ENCODE measurements at regions not wholly inside any gene's neighbourhood (a gene's known extent, or its start where the extent isn't known, plus 50 kb on each side); places are given as distances from the start of the nearest gene placed in this dataset.

- DNase-seq = no peak
Observed at GRCh38 chr6:14656078-14656521, 538.5 kb downstream of the CD83 start.

DNA sequence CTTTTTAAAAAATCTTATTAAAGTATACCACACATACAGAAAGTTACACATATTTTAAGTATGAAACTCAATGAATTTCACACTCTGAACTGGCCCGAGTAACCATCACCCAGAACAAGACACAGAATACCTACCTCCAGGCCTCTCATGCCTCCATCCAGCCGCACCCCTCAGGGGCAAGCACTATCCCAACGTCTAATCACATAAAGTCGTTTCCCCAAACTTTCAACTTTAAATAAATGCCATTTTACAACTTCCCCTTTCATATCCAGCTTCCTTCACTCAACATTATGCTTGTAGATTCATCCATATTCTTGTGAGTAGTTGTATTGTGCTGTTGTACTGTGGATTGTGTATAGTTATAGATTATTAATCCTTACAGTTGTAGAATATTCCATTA, 539.1 kb downstream of the CD83 start:
- DNase-seq = no peak

- DNase-seq = no peak
Observed at GRCh38 chr6:14658030-14658429, 540.5 kb downstream of the CD83 start.

- DNase-seq = peak; percentile 7
Observed at GRCh38 chr6:14658886-14659561, 541.5 kb downstream of the CD83 start.

DNA sequence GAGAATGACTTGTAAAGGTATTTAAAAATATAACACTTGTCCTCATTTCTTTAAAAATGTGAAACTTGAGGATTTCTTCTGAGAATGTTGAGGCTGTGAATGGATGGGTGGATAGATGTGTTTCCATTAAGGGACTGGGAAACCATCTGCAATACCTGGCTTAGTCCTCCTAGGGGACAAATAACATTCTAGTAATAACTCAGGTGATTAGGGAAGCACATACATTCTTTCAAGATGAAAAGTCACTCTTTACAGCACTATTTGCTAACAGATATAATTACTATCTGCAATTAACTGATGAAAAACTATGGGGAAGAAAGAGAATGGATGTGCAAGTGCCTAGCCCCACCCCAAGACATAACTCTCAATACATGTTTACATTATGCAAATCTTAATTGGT, 542.3 kb downstream of the CD83 start:
- DNase-seq = no peak

- no peak for DNase-seq
Observed at GRCh38 chr6:14660806-14661579, 543.4 kb downstream of the CD83 start.

DNA sequence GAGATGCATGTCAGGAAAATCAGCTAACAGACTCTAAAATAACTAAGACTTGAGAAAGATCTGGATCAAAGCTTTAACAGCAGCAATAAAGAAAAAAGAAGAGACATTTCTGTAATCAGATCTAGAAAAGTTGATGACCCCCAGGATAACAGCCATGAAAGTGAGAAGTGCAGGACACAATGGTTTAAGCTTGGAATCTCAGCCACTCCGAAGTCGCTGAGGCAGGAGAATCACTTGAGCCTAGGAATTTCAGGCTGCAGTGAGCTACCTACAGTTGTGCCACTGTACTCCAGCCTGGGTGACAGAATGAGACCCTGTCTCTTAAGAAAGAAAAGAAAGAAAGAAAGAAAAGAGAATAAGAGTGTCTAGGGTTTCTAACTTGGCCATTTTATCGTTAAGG, 544.1 kb downstream of the CD83 start:
- DNase-seq = no peak

DNA sequence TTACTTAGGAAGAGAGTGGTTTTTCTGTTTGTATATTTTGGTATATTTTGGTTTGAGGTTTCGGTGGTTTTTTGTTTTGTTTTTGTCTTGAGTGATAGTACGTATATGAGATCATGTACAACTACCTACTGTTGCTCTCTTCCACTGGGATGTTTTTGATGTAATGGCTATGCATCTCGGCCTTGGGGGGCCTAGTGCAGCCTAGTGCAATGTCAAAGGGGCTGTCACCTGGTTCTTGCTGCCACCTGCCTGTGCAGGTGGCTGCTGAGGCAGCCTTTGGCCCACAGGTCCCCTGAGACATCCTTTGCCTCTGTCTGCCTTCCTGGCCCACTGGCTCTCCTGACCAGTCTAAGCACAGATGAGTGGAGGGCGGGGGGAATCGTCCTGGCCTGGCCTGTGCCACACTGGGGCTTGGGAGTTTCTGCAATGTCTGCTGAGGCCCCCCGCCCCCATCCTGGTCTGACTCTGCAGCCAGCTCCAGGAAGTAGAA, 546.6 kb downstream of the CD83 start:
- peak; percentile 2 for DNase-seq

GRCh38 chr6:14664621-14665315, 547.2 kb downstream of the CD83 start:
- no peak for DNase-seq

DNA sequence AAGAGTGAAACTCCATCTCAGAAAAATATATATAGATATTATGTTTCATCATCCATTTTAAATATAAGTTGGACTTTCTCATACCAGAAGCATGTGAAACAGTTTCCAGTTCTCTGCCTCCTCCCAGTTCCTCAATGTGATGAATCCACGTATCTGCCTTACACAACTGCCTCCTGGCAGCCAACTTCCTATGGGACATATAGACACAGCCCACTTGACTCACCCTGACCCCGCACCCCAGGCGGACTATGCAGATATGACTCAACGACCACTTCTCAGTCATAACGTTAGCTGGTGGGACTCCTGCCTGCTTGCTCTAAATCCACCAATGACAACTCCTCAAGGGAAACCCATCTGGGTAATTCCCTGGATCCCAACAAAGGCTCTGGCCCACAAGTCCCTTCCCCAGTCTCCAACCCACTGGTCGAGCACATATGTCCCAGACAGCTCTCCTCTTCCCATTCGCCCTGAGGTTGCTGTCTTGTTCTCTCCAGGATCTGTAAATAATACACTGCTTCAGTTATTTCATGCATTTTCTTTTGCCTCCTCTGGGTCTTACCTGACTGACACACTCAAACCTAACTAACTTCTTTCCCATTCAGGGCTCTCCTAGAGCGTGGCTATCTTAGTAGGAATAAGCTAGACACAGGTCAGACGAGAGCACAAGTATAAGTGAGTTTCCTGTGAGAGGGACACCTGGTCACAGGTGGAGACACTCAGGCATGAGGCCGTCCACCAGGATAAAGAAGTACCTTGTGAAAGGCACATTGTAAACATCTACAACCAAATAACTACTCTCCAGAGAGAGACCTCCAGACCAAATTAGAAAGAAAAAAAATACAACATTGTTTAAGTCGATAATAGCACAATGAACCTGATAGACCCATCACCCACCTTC, 548.5 kb downstream of the CD83 start:
- no peak for DNase-seq

- DNase-seq = no peak
Observed at GRCh38 chr6:14670806-14671205, 553.2 kb downstream of the CD83 start.

DNA sequence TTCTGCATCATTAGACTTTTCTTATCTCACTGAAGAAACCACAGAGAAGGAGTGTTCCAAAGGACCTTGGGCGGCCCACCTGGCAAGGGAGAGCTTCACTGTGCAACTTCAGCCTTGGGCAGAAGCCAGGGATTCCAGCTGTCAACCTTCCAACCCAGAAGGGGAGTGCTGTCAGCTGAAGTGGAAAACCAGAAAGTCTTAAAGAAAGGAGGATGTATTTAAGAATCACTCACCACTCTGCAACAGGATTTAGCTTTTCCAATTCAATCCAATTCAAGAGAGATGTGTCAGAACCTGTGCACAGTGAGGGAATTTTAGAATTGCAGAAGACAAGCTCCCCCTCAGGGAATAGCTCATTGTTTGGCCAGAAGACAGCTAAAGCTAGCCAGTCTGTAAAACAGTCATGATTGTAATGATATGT, 553.7 kb downstream of the CD83 start:
- peak; percentile 71 for DNase-seq

GRCh38 chr6:14671937-14672336, 554.4 kb downstream of the CD83 start:
- DNase-seq = no peak

DNA sequence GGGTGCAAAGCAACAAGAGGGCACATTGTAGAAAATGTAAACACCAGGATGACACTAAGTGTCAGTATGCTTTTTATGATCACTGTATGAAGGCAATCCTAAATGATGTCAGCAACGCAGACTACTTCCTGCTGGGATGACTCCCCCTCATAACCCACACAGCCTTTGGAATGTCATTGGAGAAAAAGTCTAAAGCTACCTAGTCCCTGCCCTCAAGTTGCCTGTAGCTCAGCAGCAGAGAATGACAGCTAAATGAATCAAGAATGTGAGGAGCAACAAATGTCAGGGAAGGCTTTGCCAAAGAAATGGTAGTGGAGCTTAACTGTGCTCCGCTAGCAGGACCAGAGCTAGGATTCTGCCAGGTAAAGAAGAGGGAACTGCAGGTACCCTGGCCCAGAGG, 555.6 kb downstream of the CD83 start:
- DNase-seq = no peak

DNA sequence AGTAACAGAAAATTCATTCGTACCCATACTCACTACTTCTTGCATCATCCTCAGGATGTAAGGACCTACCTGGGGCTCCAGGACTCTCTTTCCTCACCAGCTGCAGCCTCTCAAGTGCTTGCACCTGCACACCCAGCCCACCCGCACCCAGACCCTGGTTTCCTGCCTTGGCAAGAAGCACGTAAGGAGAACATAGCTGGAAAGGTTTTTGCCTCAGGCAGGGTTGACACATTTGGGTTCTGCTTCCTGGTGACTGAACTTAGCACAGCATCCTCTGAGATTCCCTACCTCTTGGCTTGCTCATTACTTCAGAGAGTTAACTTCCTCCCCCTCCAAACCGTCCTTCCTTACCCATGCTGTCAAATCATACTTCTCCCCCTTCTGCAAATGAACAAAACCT, 556.9 kb downstream of the CD83 start:
- DNase-seq = peak; percentile 3

- DNase-seq = no peak
Observed at GRCh38 chr6:14674867-14675648, 557.5 kb downstream of the CD83 start.

GRCh38 chr6:14676064-14676463, 558.5 kb downstream of the CD83 start:
- no peak for DNase-seq

GRCh38 chr6:14676977-14677781, 559.6 kb downstream of the CD83 start:
- no peak for DNase-seq

DNA sequence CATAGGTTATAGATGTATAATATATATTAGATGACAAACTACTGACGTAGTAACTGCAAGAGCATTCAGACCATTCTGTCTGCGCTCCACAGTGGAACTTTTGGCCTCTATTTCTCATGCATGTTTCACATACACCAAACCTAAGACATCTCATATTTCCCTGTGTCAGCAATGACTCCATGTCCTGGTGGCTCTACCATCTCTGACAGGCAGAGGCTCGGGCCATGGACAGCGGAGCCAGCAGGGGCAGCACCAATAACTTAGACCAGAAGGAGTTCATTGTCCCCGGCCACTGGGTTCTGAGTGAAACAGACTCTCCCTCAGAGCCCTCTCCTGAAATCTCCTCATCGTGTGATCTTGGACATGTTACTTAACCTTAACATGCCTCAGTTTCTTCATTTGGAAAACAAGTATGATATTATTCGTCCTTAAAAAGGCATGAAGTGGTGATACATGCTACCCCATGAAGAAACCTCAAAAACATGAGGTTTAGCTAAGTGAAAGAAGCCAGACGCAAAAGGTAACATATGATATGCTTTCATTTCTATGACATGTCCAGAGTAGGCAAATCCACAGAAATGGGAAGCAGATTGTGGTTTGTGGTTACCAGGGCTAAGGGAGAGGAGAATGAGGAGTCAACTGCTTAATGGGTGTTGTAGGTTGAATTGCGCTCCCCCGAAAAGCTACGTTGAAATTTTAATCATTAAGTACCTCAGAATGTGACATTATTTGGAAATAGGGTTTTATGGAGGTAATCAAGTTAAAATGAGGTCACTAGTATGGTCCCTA, 564.0 kb upstream of the JARID2 start:
- no peak for DNase-seq

DNA sequence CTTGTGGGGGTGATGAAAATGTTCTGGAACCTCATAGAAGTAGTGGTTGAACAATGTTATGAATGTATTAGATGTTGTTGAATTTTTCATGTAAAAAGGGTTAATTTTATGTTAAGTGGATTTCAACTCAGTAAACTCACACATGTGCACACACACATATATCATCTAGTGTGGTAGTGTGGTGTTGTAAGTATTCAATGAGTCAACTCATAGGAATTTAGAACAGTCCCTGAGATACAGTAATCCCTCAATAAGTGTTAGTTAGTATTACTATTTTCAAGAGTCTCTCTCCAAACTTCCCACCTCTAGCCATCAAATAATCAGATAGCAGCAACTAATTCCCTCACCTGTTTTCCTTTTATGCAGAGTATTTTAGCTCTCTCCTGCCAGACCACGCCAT, 563.1 kb upstream of the JARID2 start:
- DNase-seq = no peak
